Pulmonary artery endothelial cell (primary cell): ENCODE measurements at regions not wholly inside any gene's neighbourhood (a gene's known extent, or its start where the extent isn't known, plus 50 kb on each side); places are given as distances from the start of the nearest gene placed in this dataset.
"Not testable (repeated sequence)": the region's sequence is repeated elsewhere in the genome, so short reads cannot be mapped to it uniquely, and the experiment has no call there.

Experiments
- DNase-seq: peaks from one replicate; pipeline ENCODE4 v3.0.0-alpha.2; 2011; ENCODE audit warnings: low read depth, low spot score

DNA sequence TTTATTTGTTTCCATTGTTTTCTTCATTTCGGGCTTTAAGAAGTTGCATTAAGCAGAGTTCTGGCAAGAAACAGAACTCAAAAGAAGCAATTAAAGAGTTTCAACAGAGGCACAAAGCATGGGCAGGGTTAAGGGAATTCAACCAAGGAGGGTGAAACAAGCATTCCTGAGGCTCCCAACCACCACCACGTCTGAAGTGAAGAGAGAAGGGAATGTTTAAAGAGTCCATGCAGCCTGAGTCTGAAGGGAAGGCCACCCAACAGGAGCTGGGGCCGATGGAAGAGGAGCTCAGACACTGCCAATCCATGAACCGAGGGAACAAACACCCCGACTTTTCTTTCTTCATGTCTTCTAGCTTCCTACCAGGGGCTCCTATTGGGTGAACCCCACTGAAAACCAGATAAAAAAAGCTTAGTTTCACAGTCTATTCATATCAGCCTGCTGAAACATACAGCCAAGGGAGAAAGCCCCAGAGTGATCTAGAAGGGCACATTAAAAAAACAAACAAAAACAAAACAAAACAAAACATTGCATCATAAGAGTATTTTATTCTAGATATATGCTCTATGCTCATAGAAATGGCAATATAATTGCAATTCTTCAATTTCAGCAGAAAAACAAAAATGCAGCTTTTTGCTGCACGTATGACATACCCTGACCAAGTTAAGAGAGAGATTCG lies 592.1 kb downstream of the TTLL7 start:
- DNase-seq: not testable (repeated sequence)

DNA sequence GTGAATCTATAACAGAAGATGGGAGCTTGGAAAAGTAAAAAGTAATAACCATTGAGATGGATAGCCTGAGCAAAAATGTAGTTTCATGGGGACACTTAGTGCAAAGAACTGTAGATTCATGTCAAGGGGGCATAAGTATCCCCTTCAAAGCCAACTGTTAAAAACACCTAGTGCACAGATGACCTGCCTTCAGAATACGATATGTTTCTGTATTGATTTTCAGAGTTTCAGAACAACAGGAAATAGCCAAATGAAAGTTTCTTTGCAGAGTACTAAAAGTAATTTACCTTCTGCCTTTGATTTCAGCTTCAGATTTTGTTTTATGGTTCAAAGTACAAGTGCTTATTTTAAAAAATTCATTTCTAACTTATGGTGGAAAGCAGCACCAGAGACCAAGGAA lies 593.1 kb downstream of the TTLL7 start:
- DNase-seq: not testable (repeated sequence)

DNA sequence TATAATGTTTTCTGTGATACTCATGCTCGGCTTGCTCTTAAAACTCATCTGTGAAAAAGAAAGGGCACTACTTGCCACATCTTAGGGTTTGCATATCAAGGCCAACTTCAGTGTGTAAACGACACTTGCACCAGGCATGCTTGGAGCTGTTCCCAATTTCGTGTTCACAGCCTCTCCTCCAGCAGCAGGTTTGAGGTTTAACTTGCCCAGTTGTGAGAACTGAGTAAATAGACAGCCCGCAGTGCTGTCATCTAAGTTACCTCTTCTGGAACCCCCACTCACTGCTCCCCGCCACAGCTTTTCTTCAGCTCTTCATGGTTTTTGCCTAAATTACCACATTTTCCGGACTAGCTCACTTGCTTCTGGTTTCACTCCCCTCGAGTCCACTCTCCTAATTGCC lies 595.4 kb downstream of the TTLL7 start:
- not testable (repeated sequence) for DNase-seq

DNA sequence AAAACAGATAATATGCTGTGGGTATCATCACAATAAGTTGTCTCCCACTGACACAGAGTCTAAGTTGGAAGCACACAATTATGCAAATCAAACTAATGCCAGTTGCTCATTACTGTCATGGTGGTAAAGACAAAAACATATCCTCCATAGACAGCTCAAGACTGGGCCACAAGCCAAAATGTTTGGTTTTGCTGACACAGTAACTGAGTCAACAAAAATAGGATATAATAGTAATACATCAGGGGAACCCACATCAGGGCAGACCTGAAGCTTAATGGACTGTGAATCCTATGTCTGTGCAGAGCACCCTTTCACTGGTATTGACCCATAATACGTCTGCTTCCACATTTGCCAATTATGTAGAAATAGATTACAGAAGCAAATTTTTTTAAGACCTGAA lies 597.8 kb downstream of the TTLL7 start:
- not testable (repeated sequence) for DNase-seq

DNA sequence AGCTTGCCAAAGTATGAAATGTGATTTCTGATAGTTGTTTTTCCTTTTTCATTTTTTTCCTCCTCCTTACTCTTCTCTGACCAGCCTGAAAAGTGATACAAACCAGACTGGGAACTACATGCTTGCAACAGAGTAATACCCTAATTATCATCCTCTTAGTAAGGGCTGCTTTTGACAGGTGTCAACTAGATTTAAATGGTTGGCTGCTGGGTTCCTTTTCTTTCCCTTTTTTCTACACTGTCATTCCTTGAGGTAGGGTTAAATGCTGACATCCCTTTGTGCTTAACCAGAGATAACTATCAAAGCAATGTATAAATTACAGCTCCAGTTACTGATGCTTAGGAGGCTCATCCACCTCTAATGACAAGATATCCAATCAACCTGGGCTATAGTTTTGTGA lies 598.8 kb downstream of the TTLL7 start:
- DNase-seq: not testable (repeated sequence)

DNA sequence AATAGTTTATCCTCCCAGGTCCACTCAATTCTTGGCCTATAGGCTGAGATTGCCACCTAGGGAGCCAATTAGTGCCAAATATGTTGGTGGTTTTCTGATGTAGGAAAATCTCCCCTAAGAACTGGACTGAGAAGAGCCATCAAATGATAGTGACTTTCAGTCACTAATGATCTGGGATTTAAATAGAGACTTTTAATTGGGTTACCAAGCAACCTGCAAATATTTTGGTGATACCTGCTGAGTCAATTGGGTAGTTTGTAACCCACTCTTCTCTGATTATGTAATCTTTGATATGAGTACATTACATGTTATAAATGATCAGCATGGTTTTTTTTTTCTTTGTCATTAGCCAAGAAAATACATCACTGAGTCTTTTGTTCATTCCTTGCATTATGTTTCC lies 600.8 kb downstream of the TTLL7 start:
- not testable (repeated sequence) for DNase-seq

DNA sequence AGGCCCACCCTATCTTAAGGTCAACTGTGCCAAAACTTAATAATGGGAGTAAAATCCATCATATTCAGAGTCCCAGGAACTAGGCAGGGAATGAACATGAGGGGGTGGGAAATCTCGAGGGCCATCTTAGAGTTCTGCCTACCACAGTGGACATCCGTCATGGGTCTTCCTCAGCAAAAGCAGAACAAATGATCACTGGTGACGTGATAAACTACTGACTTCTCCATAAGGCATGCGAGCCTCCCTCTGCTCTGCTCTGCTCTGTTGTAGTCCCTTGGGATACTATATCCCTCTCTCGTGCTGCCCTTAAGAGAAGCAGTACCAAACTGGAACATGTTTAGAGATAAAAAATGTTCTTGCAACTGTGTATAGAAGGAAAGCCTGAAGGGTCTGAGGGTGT lies 603.8 kb downstream of the TTLL7 start:
- not testable (repeated sequence) for DNase-seq

DNA sequence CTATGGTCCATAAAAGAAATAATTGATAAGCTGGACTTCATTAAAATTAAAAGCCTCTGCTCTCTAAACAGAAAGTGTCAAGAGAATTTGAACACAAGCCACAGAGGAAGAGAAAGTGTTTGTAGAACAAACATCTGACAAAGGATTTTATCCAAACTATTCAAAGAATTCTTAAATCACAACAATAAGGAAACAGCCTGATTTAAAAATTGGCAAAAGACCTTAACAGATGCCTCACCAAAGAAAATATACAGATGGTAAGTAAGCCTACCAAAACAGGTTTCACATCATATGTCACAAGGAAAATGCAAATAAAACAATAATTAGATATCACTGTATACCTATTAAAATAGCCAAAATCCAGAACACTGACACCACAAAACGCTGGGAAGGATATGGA lies 612.0 kb downstream of the TTLL7 start:
- DNase-seq: not testable (repeated sequence)

DNA sequence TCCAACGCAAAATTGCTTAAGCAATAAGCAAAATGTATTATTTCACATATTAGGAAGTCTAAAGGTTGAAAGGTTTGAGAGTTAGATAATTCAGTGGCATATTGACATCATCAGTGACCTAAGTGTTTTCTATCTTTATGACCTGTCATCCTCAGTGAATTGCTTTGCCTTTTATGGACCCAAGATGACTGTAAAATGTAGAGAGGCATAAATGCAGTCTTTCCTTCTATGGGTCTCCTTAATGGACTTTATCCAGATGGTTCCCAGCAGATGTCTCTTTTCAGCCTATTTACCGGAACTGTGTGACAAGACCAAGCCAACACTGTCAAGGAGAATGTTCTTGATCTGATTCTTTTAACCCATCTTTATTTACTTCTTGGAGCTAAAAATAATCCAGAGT lies 615.8 kb downstream of the TTLL7 start:
- DNase-seq: not testable (repeated sequence)

DNA sequence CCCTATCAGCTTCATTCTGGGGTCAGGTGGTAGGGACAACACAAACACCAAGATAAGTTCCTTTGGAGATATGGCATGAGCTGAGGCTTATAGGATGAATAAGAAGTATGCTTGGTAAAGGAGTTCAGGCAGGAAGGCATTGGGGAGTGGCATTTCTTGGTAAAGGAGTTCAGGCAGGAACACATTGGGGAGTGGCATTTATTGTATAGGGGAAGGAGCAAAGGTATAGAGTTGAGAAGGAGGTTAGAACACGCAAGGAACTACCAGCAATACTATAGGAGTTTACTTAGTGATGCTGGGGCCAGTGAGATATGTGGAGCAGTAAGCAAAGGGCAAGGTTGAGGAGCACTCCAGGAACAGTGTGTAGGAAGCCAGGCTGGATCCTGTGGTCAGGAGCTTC lies 625.9 kb downstream of the TTLL7 start:
- DNase-seq: not testable (repeated sequence)

DNA sequence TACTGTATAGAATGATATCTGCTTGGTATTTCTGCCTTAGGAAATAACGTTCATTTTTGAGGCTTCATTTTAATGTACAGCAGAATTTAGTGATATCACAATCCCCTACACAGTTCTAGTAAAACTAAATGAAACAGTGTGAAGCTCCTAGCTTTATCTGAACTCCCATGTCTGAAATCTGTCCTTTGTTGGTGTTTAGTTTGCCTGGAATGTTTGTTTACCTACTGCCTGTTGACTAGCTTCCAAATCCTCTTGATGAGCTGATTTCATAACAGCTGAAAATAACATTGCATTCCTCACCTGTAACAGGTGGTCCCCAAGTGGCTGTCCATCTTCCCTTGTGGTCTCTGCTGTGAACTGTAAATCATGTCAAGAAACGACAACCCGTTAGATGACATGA lies 629.1 kb downstream of the TTLL7 start:
- not testable (repeated sequence) for DNase-seq

DNA sequence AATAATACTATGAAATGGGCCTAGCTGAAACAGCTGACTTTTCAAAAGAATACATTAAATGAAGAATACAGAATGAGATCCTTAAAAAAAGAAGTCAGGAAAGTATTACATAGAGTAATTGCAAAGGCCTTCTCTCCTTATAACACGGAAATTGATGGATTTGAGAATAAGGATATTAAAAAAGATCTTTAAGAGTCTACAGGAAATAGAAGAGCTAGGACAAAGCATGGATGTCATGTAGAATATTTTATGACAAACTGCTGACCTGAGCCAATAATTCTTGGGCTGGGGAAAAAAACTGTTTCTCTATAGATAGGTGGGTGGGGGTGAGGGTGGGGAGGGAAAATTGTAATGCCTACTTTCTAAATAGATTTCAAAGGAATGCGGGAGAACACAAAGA lies 633.6 kb downstream of the TTLL7 start:
- DNase-seq: not testable (repeated sequence)

DNA sequence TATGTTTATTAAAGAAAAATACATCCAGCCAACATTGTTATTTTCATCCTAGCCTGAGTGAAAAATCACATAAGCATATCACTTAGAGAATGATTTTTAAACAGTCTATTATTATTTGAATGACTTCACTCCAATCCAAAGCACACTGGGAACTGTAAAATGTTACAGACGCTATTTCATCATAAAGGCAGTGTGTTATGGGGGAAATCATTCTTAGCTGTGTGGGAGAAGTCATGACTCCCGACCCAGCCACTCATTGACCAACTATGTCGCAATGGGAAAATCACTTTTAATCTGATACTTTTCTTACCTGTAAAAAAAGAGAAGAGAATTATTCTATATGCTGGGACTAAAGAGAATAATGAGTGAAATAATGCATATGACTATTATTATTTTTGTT lies 653.6 kb downstream of the TTLL7 start:
- not testable (repeated sequence) for DNase-seq

DNA sequence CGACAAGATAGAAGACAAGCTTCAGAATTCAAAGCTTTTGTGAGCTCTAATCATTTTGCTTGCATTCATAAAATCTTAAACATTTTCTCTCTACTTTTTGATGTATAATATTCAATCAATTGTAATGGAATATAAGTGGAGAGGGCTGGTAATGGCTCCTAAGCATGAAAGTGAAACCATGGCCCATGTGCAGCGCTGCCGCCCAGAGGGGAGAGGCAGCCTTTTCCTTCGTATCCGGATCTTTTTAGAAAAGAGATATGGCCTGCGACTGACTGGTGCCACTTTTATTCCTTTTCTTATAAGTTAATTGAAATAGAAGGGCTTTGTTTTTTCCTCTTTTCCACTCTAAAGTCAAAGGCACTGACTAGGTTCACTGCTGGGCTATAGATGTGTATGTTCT lies 655.2 kb downstream of the TTLL7 start:
- DNase-seq: not testable (repeated sequence)

DNA sequence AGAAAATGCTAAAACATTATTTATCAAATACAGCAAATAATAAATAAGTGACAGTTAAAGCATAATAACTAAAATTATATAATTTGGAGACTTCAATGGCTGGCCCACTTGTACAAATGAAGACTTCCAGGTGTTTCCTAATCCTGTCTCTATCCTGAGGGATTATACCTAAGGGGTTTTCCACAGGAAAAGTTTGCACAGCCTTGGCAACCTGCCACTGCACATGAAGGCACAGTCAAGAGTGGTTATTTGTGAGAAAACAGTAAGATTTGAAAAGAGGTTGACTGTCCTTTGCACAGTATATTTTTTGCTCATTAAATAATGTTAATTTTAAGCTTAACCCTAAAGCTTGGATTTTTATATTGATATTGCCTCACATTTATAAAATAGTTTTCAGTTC lies 655.9 kb downstream of the TTLL7 start:
- not testable (repeated sequence) for DNase-seq

DNA sequence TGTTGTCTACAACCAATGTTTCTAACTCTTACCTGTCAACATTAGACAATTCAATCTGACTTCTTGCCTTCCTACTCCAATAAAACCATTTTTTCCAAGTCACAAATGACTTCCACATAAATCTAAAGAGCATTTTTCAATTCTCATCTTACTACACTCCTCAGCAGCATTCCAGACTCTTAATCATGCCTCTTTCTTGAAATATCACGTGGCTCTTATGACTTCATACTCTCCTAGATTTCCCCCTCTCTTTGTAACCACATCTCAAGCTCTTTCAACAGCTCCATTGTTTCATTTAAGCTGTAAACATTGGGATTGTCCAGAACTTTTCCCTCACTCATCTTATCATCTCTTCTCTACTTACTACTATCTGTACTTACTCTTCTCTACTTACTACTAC lies 666.6 kb downstream of the TTLL7 start:
- not testable (repeated sequence) for DNase-seq

DNA sequence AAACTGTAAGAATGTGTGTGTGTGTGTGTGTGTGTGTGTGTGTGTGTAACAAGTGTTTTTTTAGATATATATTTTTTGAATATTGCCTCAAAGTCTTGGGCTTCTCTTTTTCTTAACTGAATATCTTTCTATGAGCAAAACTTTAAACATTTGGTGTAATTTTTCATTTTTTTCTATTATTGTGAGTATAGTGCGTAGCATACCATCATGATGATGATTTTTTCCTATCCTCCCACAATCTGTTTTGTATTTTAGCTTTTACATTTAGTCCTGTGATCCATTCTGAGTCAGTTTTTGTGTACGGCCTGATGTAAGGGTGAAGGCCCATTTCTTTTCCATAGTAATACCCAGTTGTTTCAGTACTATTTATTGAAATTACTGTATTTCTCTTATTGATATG lies 680.6 kb downstream of the TTLL7 start:
- no peak for DNase-seq

DNA sequence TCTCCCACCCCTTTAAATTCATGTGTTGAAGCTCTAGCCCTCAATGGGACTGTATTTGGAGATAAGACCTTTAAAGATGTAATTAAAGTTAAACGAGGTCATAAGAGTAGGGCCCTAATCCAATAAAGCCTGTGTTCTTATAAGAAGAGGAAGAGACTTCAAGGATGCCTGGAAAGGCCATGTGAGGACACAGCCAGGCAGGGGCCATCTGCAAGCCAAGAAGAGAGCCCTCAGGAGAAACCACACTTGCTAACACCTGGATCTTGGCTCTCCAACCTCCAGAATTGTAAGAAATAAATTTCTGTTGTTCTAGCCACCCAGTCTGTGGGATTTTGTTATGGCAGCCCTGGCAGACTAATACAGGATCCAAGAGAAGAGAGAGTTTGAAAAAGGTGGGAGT lies 683.5 kb downstream of the TTLL7 start:
- DNase-seq: not testable (repeated sequence)

DNA sequence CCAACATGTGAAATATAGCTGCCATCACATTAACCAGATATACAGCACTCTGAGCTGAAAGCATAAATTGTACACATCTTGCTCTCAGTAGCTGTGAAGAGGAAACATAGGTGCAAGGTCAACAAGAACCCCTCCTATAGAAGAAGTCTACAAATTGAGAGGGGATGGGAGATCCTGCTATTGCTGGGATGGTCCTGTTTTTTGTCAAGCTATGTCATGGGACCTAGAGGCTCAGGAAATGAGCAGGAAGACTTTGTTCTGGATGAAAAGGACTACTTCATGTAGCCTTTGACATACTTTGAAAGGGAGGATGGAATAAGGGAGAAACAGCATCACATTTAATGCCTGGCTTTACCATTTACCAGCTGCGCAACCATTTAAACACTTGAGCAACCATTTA lies 688.8 kb downstream of the TTLL7 start:
- DNase-seq: not testable (repeated sequence)

DNA sequence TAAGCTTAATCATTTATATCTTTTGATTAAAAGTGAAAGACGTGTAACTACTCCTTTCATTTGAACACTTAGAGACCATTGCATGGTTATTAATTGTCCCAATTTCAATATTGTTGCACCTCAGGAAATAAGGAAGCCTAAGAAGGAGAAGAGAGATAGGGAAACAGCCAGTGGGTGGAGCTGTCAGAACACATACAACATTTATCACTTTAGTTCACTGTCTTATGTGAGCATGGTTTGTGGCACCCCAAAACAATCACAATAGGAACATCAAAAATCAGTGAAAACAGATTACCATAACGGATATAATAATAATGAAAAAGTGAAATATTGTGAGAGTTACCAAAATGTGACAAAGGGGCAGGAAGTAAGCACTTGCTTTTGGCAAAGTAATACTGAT lies 689.9 kb downstream of the TTLL7 start:
- not testable (repeated sequence) for DNase-seq

DNA sequence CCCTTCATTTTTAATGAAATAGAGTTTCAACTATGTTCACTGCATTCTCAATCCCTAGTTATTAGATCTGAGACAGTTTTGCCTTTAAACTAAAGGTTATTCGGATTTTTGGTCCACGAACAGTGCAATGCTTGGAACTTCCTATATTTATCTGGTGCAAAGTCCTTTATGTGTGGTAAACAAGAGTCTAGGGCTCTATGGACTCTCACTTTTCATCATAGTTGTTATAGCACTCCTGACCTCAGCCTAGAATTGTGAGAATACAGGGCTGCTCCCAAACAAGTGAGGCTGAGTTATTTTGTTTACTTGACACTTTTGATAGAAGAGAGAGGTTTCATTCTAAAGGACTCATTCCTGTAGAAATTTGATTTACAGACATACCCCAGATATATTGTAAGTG lies 692.1 kb downstream of the TTLL7 start:
- not testable (repeated sequence) for DNase-seq

DNA sequence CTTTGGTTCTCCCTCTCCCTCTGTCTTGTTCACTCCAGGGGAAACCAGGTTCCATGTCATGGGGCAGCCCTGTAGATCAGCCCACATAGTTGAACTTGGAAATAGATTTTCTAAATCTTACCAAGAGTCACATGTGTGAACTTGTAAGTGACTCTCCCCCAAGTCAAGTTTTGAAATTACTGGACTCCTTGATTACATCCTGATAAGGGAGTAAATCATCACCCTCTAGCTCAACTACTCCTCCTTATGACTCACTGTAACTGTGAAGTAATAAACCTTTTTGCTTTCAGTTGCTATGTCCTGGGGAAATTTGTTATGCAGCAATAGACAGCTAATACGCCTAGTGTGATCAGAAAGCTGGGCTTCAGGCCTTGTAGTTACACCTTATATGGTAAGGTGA lies 703.3 kb downstream of the TTLL7 start:
- not testable (repeated sequence) for DNase-seq

DNA sequence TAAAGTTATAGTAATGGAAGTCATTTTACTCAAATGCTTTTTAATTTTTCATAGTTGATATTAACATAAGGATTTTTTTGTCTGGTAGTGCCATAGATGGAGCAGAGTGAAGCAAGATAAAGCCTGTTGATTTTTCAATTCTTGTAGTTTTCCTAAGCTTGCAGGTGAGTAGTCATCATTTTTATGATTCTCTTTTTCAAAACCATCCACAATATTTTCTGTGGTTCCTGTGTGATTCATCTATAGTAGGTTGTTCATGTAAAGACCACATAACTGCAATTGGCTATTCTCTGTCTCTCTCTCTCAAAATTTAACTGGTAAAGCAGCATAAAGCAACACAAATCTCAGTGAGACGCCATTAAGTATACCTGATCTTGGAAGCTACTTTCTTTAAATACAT lies 711.5 kb downstream of the TTLL7 start:
- not testable (repeated sequence) for DNase-seq

DNA sequence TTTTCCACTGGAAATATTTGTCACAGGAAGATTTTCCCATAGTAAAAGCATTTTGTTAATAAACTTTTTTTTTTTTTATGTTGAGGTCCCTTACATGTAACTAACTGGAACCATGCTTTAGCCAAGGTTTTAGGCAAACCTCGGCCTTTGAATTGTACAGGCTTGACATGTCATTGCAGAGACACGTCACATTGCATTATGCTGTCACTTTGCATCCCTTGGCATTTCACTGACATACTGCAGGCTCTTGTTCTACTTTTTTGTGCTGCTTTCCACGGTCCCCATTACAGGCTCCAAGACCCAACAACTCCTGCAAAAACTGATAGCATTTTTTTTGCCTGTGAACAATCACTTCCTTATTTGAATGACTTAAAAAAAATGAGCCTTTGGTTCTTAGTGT lies 724.3 kb downstream of the TTLL7 start:
- not testable (repeated sequence) for DNase-seq
